Gastrocnemius medialis (tissue), 4 donors: ENCODE measurements at regions not wholly inside any gene's neighbourhood (a gene's known extent, or its start where the extent isn't known, plus 50 kb on each side); places are given as distances from the start of the nearest gene placed in this dataset.

Experiments
- ATAC-seq, 2 donors: fragments of 150-250 bp; one replicate each; pipeline ENCODE4 v1.9.1; 2016
- DNase-seq, 2 donors: peaks; one replicate each; pipeline ENCODE4 v3.0.0-alpha.2; 2019
- H3K27ac ChIP-seq, 4 donors: fragments of 200-600 bp; sonication (generic); 1 replicate in 1 of 4; 2 replicates in 3 of 4; pipeline ENCODE4 v1.5.1; 2016 to 2018; ENCODE audit warnings: mild to moderate bottlenecking in 2 of 4, moderate library complexity in 1 of 4
- H3K27me3 ChIP-seq, 3 donors: fragments of 200-600 bp; sonication (generic) in 2 of 3; 1 replicate in 1 of 3; 2 replicates in 2 of 3; pipeline versions ENCODE4 v1.5.1 to v1.6.0; 2016 to 2019; ENCODE audit warnings: mild to moderate bottlenecking in 1 of 3, moderate library complexity in 1 of 3
- H3K36me3 ChIP-seq, 2 donors: fragments of 200-600 bp; sonication (generic) in 1 of 2; one replicate each; pipeline ENCODE4 v1.5.1; 2017 to 2018
- H3K4me1 ChIP-seq, 2 donors: fragments of 200-600 bp; sonication (generic) in 1 of 2; one replicate each; pipeline ENCODE4 v1.5.1; 2016 to 2017; ENCODE audit warnings: mild to moderate bottlenecking in 2 of 2
- H3K4me3 ChIP-seq, 4 donors: fragments of 200-600 bp; sonication (generic) in 3 of 4; 1 replicate in 1 of 4; 2 replicates in 3 of 4; pipeline ENCODE4 v1.5.1; 2016 to 2019; ENCODE audit warnings: mild to moderate bottlenecking in 2 of 4
- H3K9me3 ChIP-seq, 3 donors: fragments of 200-600 bp; sonication (generic) in 2 of 3; 1 replicate in 1 of 3; 2 replicates in 2 of 3; pipeline ENCODE4 v1.5.1; 2016 to 2019
- CTCF ChIP-seq, 5 experiments: fragments of 450-650 bp in 3 of 5; fragments of 200-600 bp in 2 of 5; sonication (generic) in 2 of 5; IDR thresholded peaks in 4 of 5; conservative IDR thresholded peaks in 1 of 5; 1 replicate in 4 of 5; 2 replicates in 1 of 5; pipeline ENCODE4 v1.5.1; 2016 to 2019; ENCODE audit warnings: antibody characterized with exemption in 5 of 5, mild to moderate bottlenecking in 3 of 5, moderate library complexity in 3 of 5
- POLR2A ChIP-seq, 2 donors: fragments of 450-650 bp; IDR thresholded peaks; one replicate each; pipeline ENCODE4 v1.6.1; 2017; ENCODE audit warnings: antibody characterized with exemption in 2 of 2, mild to moderate bottlenecking in 2 of 2, moderate library complexity in 2 of 2
- in situ Hi-C, 4 donors: fragments of 200-750 bp; cut with MboI; loops; one replicate each; pipeline versions ENCODE4 v1.15.0 to v1.8.0; 2017; ENCODE audit warnings: low sequenced_read_pairs in 4 of 4
- intact Hi-C: fragments of 100-400 bp; cut with DNase I; formaldehyde crosslinking; loops from one replicate; pipeline ENCODE4 v1.15.1; 2023; ENCODE audit warnings: low total_unique reads

GRCh38 chr2:201961401-201961800, 72.3 kb upstream of the FZD7 start:
- Histone ChIP-seq H3K27me3 (no peaks in the 10 kb centered on the region), H3K9me3 (no peaks in the 10 kb centered on the region), H3K36me3 (no peaks in the 10 kb centered on the region), H3K27ac (no peak overlapping the region), H3K4me1 (peaks cover 2 to 5% of the 10 kb centered on the region in 2 donors), H3K4me3 (no peak overlapping the region)
- TF ChIP-seq POLR2A (IDR thresholded peaks at IDR 0.05), result no peak
- no peak for TF ChIP-seq CTCF (IDR thresholded peaks at IDR 0.05 in 4 of 5, conservative IDR thresholded peaks at IDR 0.05 in 1 of 5)
- ATAC-seq (no peak), DNase-seq (no peak)
- in situ Hi-C loops (no loop called here), intact Hi-C loops (loop anchor here (10.0 kb wide), 1 partner anchor 133 kb away; no protein-coding TSS in a partner anchor)

GRCh38 chr2:201962774-201963562, 70.7 kb upstream of the FZD7 start:
- Histone ChIP-seq H3K27me3 (no peaks in the 10 kb centered on the region), H3K36me3 (no peaks in the 10 kb centered on the region), H3K4me3 (no peak overlapping the region), H3K27ac (no peak overlapping the region), H3K9me3 (no peaks in the 10 kb centered on the region), H3K4me1 (no peaks in the 10 kb centered on the region)
- TF ChIP-seq POLR2A (IDR thresholded peaks at IDR 0.05) (no peak), CTCF (IDR thresholded peaks at IDR 0.05 in 4 of 5, conservative IDR thresholded peaks at IDR 0.05 in 1 of 5) (no peak)
- intact Hi-C loops (loop anchor here (10.0 kb wide), 1 partner anchor 132 kb away; no protein-coding TSS in a partner anchor), in situ Hi-C loops (no loop called here)
- ATAC-seq (no peak), DNase-seq (no peak)

- Histone ChIP-seq H3K4me1 (no peaks in the 10 kb centered on the region), H3K27ac (no peak overlapping the region), H3K4me3 (no peak overlapping the region), H3K9me3 (no peaks in the 10 kb centered on the region), H3K27me3 (no peaks in the 10 kb centered on the region), H3K36me3 (no peaks in the 10 kb centered on the region)
- DNase-seq (no peak), ATAC-seq (no peak)
- in situ Hi-C loops, result no loop called here
- intact Hi-C loops, result loop anchor here (10.0 kb wide), 1 partner anchor 131 kb away; no protein-coding TSS in a partner anchor
- TF ChIP-seq POLR2A (IDR thresholded peaks at IDR 0.05), result no peak
- no peak for TF ChIP-seq CTCF (IDR thresholded peaks at IDR 0.05 in 4 of 5, conservative IDR thresholded peaks at IDR 0.05 in 1 of 5)
Observed at GRCh38 chr2:201964011-201964410, 69.6 kb upstream of the FZD7 start.

GRCh38 chr2:201964631-201965206, 68.9 kb upstream of the FZD7 start:
- ATAC-seq (no peak), DNase-seq (no peak)
- no peak for TF ChIP-seq POLR2A (IDR thresholded peaks at IDR 0.05)
- TF ChIP-seq CTCF (IDR thresholded peaks at IDR 0.05 in 4 of 5, conservative IDR thresholded peaks at IDR 0.05 in 1 of 5), result no peak
- H3K4me1 ChIP-seq, result no peaks in the 10 kb centered on the region
- H3K4me3 ChIP-seq, result no peak overlapping the region
- no peak overlapping the region for H3K27ac ChIP-seq
- intact Hi-C loops (loop anchor here (10.0 kb wide), 1 partner anchor 130 kb away; no protein-coding TSS in a partner anchor), in situ Hi-C loops (no loop called here)
- no peaks in the 10 kb centered on the region for H3K9me3 ChIP-seq
- no peaks in the 10 kb centered on the region for H3K36me3 ChIP-seq
- no peaks in the 10 kb centered on the region for H3K27me3 ChIP-seq
